ENCODE measurements at regions not wholly inside any gene's neighbourhood (a gene's known extent, or its start where the extent isn't known, plus 50 kb on each side); places are given as distances from the start of the nearest gene placed in this dataset.

DNA sequence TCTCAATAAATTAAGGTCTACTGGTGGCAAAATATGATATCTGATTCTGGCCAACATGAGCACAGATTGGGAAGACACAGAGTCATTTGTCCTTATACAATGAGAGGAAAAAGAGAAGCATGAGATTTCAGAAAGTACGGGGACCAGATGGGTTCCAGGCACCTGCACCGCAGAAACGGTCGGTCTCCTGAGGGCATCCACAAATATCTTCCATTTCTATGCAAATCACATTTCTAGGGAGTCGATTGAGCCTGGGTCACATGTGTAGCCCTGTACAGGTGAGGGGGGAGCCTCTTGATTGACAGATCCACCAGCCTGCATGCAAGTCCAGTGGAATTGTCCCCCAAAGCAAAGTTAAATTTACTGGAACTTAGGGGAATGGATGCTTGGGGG lies 415.6 kb downstream of the NPHP4 start:
- peaks cover 15 to 31% of the 10 kb centered on the region in 2 donors for H3K27me3 Mint-ChIP-seq
- DNase-seq (no peak), ATAC-seq (replicated peaks) (no peak)
- H3K4me3 Mint-ChIP-seq = no peak overlapping the region
- no peaks in the 10 kb centered on the region for H3K4me1 Mint-ChIP-seq
- no peaks in the 10 kb centered on the region for H3K9me3 Mint-ChIP-seq
- H3K36me3 Mint-ChIP-seq = no peaks in the 10 kb centered on the region
- no peak overlapping the region for H3K27ac Mint-ChIP-seq

DNA sequence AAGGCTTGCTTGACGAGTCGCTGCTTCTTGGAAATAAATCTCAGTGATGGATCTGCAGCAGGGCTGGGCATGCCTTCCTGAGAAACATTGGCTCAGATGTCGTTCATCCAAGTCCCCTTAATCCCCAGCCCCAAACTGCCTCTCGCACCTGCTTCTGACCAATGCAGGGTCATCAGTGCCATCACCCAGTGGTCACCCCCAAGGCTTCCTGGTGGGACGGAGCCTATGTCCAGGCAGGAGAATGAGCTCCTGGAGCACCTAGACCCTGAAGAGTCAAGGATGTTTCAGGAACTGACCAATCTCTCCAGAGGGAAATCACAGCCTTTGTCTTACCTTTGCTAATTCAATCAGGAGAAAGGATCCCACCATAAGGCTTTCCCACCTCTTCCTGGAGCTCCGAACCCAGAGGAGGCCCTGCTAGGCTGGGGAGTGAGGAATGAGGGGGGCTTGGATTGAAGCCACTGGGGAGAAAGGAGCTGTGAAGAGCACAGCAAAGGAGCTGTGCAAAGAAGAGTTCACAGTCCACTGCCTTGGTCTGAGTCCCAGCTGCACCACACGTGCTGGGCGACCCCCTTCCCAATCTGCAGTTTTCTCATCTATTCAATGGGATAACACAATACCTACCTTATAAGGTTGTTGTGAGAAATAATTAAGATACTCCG lies 416.1 kb downstream of the NPHP4 start:
- no peak overlapping the region for H3K4me3 Mint-ChIP-seq
- no peak overlapping the region for H3K27ac Mint-ChIP-seq
- no peak for DNase-seq
- H3K4me1 Mint-ChIP-seq = no peaks in the 10 kb centered on the region
- peaks cover under 1 to 1% of the 10 kb centered on the region in 2 donors for H3K9me3 Mint-ChIP-seq
- H3K36me3 Mint-ChIP-seq = no peaks in the 10 kb centered on the region
- peaks cover 11 to 26% of the 10 kb centered on the region in 2 donors for H3K27me3 Mint-ChIP-seq
- no peak for ATAC-seq (replicated peaks)

DNA sequence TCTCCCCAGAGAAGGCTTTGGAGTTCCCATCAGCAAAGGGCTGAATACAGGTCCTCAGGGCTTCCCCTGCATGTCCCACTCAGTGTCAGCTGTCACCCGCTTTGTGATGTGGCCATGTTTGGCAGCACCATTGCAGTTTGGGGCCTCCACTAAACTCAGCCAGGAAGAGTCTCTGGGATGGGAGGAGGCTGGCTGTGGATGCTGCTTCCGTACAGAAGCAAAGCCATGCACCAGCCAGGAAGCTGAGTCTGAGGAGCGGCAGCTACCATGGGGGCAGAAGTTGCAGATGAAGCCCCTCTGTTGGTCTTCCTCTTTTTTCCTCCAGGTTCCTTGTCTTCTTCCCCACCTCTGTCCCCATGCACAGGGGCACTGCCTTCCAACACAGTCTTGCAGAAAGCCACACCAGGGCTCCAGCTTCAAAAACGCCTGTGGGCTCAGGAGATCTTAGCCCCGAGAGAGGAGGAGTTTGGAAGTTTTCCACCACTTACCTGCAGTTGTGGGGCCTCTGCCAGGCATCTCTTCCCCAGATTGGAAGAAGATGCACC lies 416.8 kb downstream of the NPHP4 start:
- H3K9me3 Mint-ChIP-seq = peaks cover 4% of the 10 kb centered on the region in 2 donors
- no peak for ATAC-seq (replicated peaks)
- H3K27ac Mint-ChIP-seq = no peak overlapping the region
- no peak overlapping the region for H3K4me3 Mint-ChIP-seq
- no peak for DNase-seq
- no peaks in the 10 kb centered on the region for H3K36me3 Mint-ChIP-seq
- peaks cover 10 to 25% of the 10 kb centered on the region in 2 donors for H3K27me3 Mint-ChIP-seq
- H3K4me1 Mint-ChIP-seq = no peaks in the 10 kb centered on the region

DNA sequence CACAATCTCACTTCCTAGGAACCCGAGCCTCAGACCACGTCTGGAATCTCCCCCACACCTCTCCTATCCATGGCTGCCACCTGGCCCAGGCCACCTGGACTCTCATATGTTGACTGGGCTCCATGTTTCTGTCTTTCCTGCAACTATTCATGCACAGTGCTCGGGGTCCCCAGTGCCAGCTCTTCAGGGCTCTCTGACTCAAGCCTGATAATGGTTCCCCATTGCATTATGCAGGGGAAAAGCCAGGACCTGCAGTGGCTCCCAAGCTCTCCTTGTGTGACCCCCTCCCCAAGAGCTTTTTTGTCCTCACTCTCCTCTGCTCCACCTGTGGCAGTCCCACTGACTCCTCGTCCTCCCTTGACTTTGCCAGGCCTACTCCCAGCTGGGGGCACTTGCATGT lies 417.6 kb downstream of the NPHP4 start:
- no peaks in the 10 kb centered on the region for H3K4me1 Mint-ChIP-seq
- H3K27me3 Mint-ChIP-seq = peaks cover 6 to 21% of the 10 kb centered on the region in 2 donors
- ATAC-seq (replicated peaks) (no peak), DNase-seq (no peak)
- no peak overlapping the region for H3K27ac Mint-ChIP-seq
- H3K9me3 Mint-ChIP-seq = peaks cover 4 to 6% of the 10 kb centered on the region in 2 donors
- H3K4me3 Mint-ChIP-seq = no peak overlapping the region
- H3K36me3 Mint-ChIP-seq = no peaks in the 10 kb centered on the region

DNA sequence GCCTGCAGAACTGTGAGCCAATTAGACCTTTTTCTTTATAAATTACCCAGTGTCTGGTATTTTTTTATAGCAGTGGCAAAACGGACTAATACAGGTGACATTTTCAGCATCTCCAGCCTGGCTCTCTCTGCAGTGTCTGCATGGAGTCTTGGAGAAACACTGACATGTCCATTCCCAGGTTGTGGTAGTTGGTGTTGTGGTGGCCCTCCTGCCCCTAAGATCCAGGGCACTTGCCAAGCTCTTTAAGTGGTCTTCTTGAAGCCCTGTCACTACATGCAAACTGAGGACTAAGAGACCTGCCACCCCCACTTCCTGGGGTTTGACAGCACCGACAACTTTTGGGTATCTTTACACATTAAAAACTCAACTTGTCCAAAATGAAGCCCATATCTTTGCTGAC lies 419.4 kb downstream of the NPHP4 start:
- ATAC-seq (replicated peaks) (no peak), DNase-seq (no peak)
- Mint-ChIP-seq H3K4me1 (no peaks in the 10 kb centered on the region), H3K27me3 (peaks cover 6 to 15% of the 10 kb centered on the region in 2 donors), H3K27ac (no peak overlapping the region), H3K9me3 (peaks cover 10 to 14% of the 10 kb centered on the region in 2 donors), H3K4me3 (no peak overlapping the region), H3K36me3 (no peaks in the 10 kb centered on the region)

DNA sequence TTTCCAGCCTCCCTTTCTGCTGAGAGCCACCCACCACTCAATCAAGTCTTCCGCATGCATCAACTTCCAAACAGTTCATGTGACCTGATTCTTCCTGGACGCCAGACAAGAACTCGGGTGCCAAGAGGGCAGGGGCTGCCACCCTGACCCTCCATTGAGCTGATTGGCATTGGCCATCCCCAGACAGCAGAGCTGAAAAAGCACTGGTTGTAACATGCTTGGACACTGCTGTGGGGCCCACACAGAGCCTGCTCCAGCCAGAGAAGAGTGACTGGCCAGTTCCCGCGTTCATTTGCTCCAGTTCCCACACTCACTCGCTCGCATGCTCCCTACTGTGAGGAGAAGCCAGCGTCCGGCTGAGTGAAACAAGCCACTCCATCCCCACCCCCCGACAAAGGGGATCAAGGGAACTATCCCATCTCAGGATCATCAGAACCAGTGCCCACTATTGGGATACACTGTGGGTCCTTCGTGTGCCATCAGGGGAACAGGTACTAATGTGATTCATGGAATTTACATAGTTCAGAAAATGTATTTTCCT lies 420.3 kb downstream of the NPHP4 start:
- ATAC-seq (replicated peaks) (no peak), DNase-seq (no peak)
- H3K4me1 Mint-ChIP-seq = no peaks in the 10 kb centered on the region
- no peak overlapping the region for H3K4me3 Mint-ChIP-seq
- H3K27ac Mint-ChIP-seq = no peak overlapping the region
- peaks cover 10 to 14% of the 10 kb centered on the region in 2 donors for H3K9me3 Mint-ChIP-seq
- H3K36me3 Mint-ChIP-seq = no peaks in the 10 kb centered on the region
- peaks cover 6 to 14% of the 10 kb centered on the region in 2 donors for H3K27me3 Mint-ChIP-seq

DNA sequence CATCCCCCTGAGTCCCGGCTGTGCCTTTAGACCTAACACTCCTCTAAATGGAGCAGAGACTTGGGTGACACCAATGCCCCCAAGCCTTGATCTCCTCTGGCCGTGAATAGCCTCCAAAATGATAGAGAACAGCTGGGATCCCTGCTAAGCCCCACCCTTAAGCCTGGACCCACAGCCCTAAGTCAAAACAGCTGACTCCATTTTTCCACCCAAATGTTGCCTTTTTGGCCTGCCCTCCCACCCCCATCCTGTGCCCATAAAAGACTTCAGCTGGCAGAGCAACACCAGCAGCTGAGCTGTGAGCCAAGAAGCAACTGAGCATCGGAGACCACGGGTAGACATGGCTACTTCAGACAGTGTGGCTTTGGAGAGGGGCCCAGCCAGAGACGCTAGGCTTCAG lies 420.8 kb downstream of the NPHP4 start:
- ATAC-seq (replicated peaks) = no peak
- DNase-seq = no peak
- Mint-ChIP-seq H3K9me3 (peaks cover 10 to 14% of the 10 kb centered on the region in 2 donors), H3K27ac (no peak overlapping the region), H3K36me3 (no peaks in the 10 kb centered on the region), H3K27me3 (peaks cover 6 to 9% of the 10 kb centered on the region in 2 donors), H3K4me3 (no peak overlapping the region), H3K4me1 (no peaks in the 10 kb centered on the region)

DNA sequence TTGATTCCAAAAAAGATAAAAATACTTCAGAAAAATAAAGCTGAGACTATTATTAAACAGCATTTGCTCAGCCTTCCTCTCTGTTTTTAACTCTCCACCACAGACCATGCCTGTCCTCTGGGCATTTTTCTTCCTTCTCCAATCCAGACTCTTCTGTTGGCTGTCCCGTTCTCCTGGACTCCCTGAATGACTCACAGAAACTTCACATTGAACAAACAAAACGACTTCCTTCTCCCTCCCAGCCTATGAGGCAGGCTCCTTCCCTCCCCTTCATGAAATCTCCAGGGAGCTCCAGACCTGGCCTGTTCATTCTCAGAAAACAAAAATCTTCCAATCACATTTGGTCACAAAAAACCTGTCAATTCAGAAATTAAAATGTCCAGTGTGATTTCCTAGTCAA lies 421.3 kb downstream of the NPHP4 start:
- no peak overlapping the region for H3K27ac Mint-ChIP-seq

DNA sequence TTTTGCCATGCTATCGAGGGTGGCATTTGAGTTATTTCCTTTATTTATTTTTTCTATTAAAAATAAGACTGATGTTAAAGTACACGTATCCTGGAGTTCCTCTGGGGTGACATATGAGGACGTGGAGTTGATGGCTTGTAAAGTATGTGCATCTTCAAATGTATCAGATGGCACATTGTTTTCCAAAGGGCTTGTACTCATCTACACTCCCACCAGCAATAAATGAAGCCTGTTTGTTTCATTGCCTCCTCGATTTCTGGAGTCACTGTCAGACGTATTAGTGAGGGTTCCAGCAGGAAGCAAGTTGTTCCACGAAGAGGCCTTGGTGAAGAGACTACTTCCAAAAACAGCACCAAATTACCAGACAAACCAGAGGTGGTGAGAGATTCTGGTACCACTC lies 423.9 kb downstream of the NPHP4 start:
- H3K4me3 Mint-ChIP-seq = no peak overlapping the region
- H3K4me1 Mint-ChIP-seq = no peaks in the 10 kb centered on the region
- no peaks in the 10 kb centered on the region for H3K27me3 Mint-ChIP-seq
- DNase-seq = no peak
- H3K9me3 Mint-ChIP-seq = peaks cover 10 to 14% of the 10 kb centered on the region in 2 donors
- H3K36me3 Mint-ChIP-seq = no peaks in the 10 kb centered on the region
- H3K27ac Mint-ChIP-seq = no peak overlapping the region
- ATAC-seq (replicated peaks) = no peak

More for the DNA sequence above, 421.3 kb downstream of the NPHP4 start:
- ATAC-seq (replicated peaks) = no peak
- peaks cover 10 to 14% of the 10 kb centered on the region in 2 donors for H3K9me3 Mint-ChIP-seq
- H3K4me1 Mint-ChIP-seq = no peaks in the 10 kb centered on the region
- H3K27me3 Mint-ChIP-seq = peaks cover 6 to 9% of the 10 kb centered on the region in 2 donors
- no peak overlapping the region for H3K4me3 Mint-ChIP-seq
- DNase-seq = no peak
- H3K36me3 Mint-ChIP-seq = no peaks in the 10 kb centered on the region

DNA sequence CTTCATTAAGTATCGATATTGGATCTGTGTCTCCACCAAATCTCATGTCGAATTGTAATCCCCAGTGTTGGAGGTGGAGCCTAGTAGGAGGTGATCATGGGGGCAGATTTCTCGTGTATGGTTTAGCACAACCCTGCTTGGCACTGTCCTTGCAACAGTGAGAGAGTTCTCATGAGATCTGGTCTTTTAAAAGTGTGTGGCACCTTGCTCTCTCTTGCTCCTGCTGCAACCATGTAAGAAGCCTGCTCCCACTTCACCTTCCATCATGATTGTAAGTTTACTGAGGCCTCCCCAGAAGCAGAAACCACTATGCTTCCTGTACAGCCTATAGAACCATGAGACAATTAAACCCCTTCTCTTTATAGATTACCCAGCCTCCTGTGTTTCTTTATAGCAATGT lies 424.4 kb downstream of the NPHP4 start:
- Mint-ChIP-seq H3K4me1 (no peaks in the 10 kb centered on the region), H3K4me3 (no peak overlapping the region), H3K9me3 (peaks cover 10 to 14% of the 10 kb centered on the region in 2 donors), H3K36me3 (no peaks in the 10 kb centered on the region), H3K27me3 (no peaks in the 10 kb centered on the region), H3K27ac (no peak overlapping the region)
- ATAC-seq (replicated peaks) (no peak), DNase-seq (no peak)

DNA sequence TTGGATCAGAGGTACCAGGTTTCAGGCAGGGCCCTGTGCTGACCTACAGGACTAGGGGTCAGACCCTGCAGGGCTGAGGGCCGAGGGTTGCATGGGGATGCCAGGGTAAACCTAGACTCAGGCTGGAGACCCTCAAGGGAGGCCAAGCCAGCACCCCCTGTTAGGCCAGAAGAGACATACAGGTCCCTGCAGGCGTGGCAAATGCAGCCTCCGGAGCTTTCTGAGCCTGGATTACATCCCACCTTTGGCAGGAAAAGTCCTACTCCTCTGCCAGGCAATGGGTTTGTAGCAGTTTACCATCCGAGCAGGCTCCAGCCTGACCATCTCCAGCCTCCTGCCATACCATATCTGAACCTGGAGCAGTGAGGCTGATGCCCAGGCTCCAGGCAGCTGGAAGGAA lies 425.3 kb downstream of the NPHP4 start:
- peaks cover 10 to 14% of the 10 kb centered on the region in 2 donors for H3K9me3 Mint-ChIP-seq
- ATAC-seq (replicated peaks) (no peak), DNase-seq (no peak)
- H3K27ac Mint-ChIP-seq = no peak overlapping the region
- H3K36me3 Mint-ChIP-seq = no peaks in the 10 kb centered on the region
- H3K27me3 Mint-ChIP-seq = no peaks in the 10 kb centered on the region
- no peak overlapping the region for H3K4me3 Mint-ChIP-seq
- no peaks in the 10 kb centered on the region for H3K4me1 Mint-ChIP-seq

DNA sequence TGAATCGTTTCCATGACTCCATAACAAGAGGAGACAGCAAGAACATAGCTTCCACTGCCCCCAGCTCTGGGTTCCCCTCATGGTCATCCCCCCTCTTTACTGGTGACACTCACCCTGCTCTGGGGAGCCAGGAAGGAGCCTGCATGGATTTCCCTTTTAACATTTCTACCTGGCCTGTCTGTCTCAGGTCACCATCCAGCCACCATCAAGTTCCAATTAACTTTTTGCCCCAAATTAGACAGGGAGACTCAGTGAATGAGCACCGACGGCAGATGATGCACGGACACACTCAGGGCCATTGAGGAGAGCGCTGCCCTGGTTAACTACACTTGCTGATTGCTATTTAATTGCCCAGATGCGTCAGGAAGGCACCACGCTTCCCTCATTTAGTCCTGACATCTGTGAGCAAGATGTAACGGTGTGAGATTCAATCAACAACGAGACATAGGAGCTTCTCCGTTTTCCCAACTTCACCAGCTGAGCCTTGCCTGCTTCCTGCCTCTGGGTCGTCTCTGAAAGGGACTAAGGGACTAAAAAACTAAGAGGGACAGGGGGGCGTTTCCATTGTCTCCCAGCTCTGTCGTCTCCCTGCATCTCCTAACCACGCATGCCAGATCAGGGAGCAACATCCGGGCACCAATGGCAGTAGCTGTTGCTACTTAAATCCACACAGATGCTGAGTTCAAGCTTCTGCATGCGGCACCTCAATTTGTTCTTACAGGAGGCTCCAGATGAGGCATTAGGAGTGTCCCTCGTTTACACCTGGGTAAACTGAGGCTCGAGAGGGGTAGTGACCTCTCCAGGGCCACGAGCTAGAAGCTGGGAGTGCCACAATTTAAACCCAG lies 426.7 kb downstream of the NPHP4 start:
- Mint-ChIP-seq H3K9me3 (peaks cover 6 to 10% of the 10 kb centered on the region in 2 donors), H3K4me1 (no peaks in the 10 kb centered on the region), H3K27ac (no peak overlapping the region), H3K4me3 (no peak overlapping the region), H3K27me3 (no peaks in the 10 kb centered on the region), H3K36me3 (no peaks in the 10 kb centered on the region)
- ATAC-seq (replicated peaks) (no peak), DNase-seq (no peak)

DNA sequence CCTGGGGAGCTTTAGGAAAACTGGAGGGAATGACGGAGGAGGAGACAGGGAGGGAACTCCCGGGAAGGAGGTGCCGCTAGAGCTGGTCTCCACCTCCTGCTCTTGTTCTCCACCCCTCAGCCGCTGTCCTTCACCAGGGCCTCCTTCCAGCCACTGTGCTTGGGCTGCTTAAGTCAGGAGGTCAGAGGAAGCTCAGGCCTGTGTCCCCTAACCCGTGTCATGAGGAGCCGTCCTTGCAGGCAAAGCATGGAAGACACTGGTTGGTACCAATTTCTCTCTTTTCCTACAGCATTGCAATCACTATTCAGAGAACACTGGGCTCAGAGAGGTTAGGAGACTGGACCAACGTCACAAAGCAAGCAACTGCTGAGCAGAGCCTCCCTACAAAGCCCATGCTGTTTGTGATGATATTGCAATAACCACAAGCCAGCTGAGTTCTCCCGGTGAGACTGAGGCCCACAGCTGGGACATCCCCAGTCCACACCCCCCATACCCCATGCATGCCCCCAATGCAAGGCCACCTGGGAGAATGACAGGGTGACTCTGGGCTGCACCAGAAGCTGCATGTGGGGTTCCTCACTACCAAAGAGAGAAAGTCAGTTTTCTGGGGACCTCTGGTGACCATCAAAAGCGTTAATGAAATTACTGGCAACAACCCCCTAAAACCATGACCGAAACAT lies 427.5 kb downstream of the NPHP4 start:
- Mint-ChIP-seq H3K4me3 (no peak overlapping the region), H3K27ac (no peak overlapping the region), H3K9me3 (peaks cover 4 to 10% of the 10 kb centered on the region in 2 donors), H3K4me1 (no peaks in the 10 kb centered on the region), H3K27me3 (no peaks in the 10 kb centered on the region), H3K36me3 (no peaks in the 10 kb centered on the region)
- ATAC-seq (replicated peaks) (no peak), DNase-seq (no peak)

DNA sequence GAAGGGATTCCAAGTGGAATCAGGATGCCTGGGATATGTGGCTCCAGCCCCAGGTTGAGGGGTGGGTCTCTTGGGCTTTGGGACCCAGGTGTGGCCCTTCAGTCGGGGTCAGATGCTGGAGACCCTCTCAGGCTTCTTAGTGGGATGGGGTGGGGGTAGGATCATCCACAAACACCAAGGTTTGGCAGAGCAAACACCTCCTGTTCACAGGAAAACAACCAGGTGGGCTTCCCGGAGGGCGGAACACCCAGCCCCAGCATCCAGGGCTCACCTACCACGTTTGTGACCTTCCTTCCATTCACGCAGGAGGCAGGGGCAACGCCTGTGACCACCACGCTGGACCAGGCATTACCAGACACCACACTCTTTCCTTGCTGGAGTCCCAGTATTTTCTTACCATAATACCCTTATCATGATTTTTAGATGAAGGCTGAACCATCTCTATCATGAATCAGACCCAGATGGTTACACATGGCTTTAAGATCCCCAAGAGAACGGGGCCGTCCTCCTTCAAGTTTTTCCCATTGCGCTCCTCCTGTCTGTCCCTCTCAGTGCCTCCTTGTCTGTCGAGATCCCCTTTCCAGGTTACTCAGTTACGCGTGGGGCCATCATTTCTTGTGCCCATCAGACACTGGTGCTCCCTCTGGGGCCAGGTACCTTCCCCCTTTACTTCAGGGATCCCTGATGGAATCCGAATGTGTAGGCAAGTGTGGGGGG lies 428.2 kb downstream of the NPHP4 start:
- no peak overlapping the region for H3K27ac Mint-ChIP-seq
- H3K4me1 Mint-ChIP-seq = no peaks in the 10 kb centered on the region
- DNase-seq (no peak), ATAC-seq (replicated peaks) (no peak)
- H3K27me3 Mint-ChIP-seq = no peaks in the 10 kb centered on the region
- H3K4me3 Mint-ChIP-seq = no peak overlapping the region
- H3K9me3 Mint-ChIP-seq = peaks cover 2 to 7% of the 10 kb centered on the region in 2 donors
- H3K36me3 Mint-ChIP-seq = no peaks in the 10 kb centered on the region

Measured in stimulated activated naive B cell treated with anti-CD40 and anti-IgM and Interleukin-4, amounts not matched to agents 10 μg/mL and 1 μg/mL and 100 μg/mL, for 72 hours (primary cell).